Heart left ventricle (tissue), 13 donors: ENCODE measurements at regions not wholly inside any gene's neighbourhood (a gene's known extent, or its start where the extent isn't known, plus 50 kb on each side); places are given as distances from the start of the nearest gene placed in this dataset.
"Not testable (repeated sequence)": the region's sequence is repeated elsewhere in the genome, so short reads cannot be mapped to it uniquely, and the experiment has no call there.

Experiments
- POLR2A ChIP-seq, 2 donors: fragments of 450-650 bp; IDR thresholded peaks; one replicate each; pipeline ENCODE4 v1.6.1; 2017; ENCODE audit warnings: antibody characterized with exemption in 2 of 2, mild to moderate bottlenecking in 2 of 2, moderate library complexity in 2 of 2
- TF ChIP-seq, protein P1 (sequence below), 12 donors: fragments of 200-600 bp; sonication (generic) in 4 of 12; IDR thresholded peaks; one replicate each; pipeline versions ENCODE4 v1.5.0 to v1.8.0; 2018 to 2022; ENCODE audit warnings: antibody characterized with exemption in 12 of 12, mild to moderate bottlenecking in 5 of 12
- donor health status: ischemic (EF 13 %, LVEDD 7.1; RV severe dilation, severe dysfunction).
- donor health status: DM: no; HTN: yes; CAD: no.
- donor health status: DM: no; HTN: no; CAD: no.
- donor health status: ischemic (EF 25% LVEDD 6.9; RV normal size, moderate dysfunction).
- donor health status: ischemic (EF 25% LVEDD 5.7; RV mildly dilated, moderate dysfunction).
- donor health status: ischemic (EF 35%, LVEDD 5.7; RV mildly dilated, moderate dysfunction).
- donor health status: nonischemic (EF 11% LVEDD 7.7; RV severe dilation, severe dysfunction).
- donor health status: DM: yes; HTN: yes; CAD: no.
- donor health status: PGD.
- donor health status: ischemic (EF 29% LVEDD 5.4; RV normal size, mild dysfunction).
- donor health status: nonischemic (EF 23%, LVEDD 6.1; RV moderate dilation, normal function).

GRCh38 chr16:72729552-72729951 lies 318.4 kb downstream of the ZFHX3 start:
- TF ChIP-seq, protein P1, sequence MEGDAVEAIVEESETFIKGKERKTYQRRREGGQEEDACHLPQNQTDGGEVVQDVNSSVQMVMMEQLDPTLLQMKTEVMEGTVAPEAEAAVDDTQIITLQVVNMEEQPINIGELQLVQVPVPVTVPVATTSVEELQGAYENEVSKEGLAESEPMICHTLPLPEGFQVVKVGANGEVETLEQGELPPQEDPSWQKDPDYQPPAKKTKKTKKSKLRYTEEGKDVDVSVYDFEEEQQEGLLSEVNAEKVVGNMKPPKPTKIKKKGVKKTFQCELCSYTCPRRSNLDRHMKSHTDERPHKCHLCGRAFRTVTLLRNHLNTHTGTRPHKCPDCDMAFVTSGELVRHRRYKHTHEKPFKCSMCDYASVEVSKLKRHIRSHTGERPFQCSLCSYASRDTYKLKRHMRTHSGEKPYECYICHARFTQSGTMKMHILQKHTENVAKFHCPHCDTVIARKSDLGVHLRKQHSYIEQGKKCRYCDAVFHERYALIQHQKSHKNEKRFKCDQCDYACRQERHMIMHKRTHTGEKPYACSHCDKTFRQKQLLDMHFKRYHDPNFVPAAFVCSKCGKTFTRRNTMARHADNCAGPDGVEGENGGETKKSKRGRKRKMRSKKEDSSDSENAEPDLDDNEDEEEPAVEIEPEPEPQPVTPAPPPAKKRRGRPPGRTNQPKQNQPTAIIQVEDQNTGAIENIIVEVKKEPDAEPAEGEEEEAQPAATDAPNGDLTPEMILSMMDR (IDR thresholded peaks at IDR 0.05), result not testable (repeated sequence)
- TF ChIP-seq POLR2A (IDR thresholded peaks at IDR 0.05), result not testable (repeated sequence)
